ENCODE measurements at regions not wholly inside any gene's neighbourhood (a gene's known extent, or its start where the extent isn't known, plus 50 kb on each side); places are given as distances from the start of the nearest gene placed in this dataset.
"Not testable (repeated sequence)": the region's sequence is repeated elsewhere in the genome, so short reads cannot be mapped to it uniquely, and the experiment has no call there.

DNA sequence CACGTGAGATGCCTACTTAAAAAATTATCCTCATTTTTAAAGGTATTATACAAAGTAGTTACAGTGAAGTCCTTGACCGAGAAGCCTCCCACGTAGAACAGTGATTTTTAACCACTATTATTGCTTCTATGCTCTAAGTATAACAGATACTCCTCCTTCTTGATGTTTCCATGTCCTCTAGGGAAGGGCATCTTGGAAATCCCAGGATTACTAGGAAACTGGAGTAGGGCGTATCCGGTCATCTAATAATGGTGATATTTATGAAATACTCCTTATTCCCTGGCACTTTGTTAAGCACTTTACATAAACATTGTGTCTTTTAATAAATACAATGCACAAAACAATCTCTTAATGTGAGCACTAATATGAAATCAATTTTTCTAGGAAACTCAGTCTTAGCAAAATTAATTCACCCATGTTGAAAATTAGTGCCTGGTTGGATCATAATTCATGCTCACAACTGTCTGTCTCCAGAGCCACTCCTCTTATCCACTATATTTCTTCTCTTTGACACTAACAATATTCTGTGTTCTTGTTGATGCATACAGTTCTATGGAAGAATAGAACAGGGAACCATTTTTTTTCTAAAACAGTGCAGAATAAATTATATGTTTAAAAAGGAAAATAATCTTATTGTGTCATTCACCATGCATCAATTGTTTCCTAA lies 128.6 kb upstream of the SEMA3E start:
- no peak for ATAC-seq
- intact Hi-C loops (cut with DNase I, micrococcal nuclease): no loop called here
- DNase-seq: no peak

DNA sequence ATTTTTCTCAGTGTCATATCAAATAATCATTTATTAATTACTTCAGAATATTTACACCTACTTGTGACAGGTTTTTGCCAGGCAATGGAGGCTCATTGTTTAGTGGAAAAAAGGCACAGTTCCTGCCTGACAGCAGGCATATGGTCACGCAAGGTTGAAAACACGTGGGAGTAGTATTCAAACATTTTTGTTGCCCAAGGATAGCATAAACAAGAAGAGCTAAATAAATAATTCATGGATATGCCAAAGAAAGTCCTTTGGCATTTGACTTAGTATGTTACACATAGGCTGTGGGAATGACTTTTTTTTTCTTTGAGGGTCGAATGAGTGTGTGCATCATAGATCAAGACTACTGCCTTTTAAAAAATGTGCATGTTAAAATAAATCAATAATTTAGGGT lies 120.5 kb upstream of the SEMA3E start:
- DNase-seq (no peak), ATAC-seq (no peak)
- intact Hi-C loops (cut with DNase I, micrococcal nuclease): no loop called here

DNA sequence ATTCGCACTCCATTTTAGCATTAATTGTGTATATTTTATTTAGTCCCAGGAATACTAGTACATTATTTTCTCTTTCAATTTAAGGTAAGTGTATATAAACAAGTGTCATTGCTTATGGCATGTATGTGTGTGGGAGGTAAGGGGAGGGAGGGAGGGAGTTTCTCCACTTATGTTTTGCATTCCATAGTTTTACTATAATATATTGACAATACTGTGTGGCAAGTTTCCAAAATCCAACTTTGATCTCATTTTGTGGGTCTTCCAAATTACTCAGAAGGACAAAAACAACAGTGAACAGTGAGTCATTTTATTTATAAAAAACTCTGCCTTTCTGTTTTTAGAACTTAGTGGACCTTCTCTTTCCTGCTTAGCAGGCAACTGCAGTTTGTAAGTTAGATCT lies 102.3 kb upstream of the SEMA3E start:
- intact Hi-C loops (cut with DNase I, micrococcal nuclease): no loop called here
- DNase-seq: no peak
- ATAC-seq: no peak

DNA sequence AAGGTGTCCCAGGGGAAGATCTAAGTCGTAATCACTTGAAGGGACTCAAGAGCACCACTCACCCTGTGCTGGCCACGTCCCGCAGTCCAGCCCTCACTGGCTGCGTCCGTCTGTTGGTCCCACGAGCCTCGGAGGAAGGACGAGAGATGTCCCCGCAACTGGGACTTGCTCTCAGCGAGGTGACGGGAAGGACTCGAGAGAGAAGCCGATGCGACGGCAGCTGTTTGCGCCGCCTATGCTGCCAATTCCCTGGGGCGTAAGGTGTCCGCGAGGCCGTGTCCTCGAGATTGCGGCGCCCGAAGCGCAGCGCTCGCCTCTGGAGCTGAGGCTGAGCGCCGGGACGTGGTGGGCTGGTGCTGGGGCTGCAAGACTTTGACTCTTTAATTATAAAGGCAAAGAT lies 100.6 kb upstream of the SEMA3E start:
- DNase-seq: no peak
- intact Hi-C loops (cut with DNase I, micrococcal nuclease): no loop called here
- no peak for ATAC-seq

DNA sequence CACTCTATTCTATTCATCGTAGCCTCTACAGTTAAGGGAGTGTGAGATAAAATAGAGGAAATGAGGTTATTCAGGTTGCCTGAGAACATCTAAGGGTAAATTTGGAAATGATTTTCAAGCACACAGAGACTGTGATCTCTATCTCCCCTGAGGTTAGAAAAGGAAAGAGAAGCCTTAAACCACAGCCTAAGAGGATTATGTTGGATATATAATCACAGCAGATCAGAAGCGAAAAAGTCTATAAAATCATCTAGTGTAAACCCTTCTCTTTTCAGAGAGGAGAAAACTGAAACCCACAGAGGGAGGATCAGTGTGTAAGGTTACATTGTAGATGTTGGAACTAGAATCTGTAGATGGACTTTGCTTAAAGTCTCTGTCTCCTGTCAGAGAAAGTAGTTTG lies 90.6 kb upstream of the SEMA3E start:
- ATAC-seq: no peak
- intact Hi-C loops (cut with DNase I, micrococcal nuclease): no loop called here

DNA sequence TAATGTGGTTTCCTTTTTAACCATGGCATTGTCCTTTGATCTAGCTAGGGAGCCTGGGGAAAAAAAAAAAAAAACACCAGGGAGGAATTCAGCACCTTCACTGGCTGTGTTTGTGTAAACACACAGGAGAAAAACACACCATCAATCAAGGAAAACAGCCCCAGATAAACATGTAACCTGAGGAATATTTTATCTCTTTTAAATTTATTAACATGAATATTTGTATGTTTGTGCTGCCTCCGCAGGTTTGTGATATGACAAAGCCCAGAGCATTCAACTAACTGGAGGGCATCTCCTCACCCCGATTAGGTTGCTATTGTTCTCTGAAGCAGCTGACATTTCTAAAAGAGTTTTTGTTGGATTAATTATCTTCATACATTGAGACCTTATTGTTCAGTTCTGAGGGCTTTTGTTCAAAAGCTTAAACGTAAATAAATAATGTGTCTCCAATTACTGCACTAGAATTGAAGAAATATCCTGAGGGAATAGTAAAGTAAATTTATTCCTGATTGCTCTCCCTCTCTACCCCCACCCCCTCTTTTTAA lies 89.4 kb upstream of the SEMA3E start:
- DNase-seq (no peak), ATAC-seq (no peak)
- intact Hi-C loops (cut with DNase I, micrococcal nuclease): no loop called here

More for the DNA sequence above, 90.6 kb upstream of the SEMA3E start:
- DNase-seq: no peak

DNA sequence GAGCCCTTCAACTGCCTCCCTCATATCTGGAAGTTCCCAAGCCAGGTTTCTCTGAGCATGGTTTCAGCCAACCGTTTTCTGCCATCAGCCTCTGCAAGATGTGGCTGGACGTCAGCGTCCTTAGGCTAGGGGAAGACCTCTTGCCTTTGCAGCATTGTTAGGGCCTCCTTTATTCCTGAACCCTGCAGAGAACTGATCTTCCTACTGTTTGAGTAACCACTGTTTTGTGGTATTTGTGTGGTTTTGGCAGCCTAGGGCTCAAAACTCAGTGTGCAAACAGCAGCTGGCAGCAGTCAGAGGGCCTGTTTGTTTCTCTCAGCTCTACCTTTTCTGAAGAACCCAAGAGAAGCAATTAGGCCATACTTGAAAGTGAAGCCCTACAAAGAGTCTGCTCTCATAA lies 83.4 kb upstream of the SEMA3E start:
- intact Hi-C loops (cut with DNase I, micrococcal nuclease): no loop called here
- ATAC-seq (no peak), DNase-seq (no peak)

DNA sequence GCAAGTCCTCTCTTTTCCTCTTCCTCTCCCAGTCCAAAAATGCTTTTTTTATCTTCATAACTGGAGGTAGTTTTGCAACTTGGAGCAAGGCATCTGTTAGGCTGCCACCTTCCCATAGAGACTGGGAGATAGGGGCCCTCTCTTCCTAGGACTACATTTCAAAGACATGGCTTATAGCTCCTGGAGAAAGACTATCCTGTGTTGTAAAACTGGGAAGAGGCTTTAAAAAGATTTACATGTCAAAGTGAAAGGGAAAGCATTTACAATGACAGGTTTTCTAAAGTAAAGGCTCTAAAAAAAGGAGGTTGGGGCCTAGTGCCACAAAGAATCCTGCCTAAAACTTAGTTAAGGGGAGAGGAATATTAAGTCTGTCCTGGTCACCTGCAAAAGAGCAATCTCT lies 82.2 kb upstream of the SEMA3E start:
- DNase-seq: no peak
- no peak for ATAC-seq
- intact Hi-C loops (cut with DNase I, micrococcal nuclease): no loop called here

DNA sequence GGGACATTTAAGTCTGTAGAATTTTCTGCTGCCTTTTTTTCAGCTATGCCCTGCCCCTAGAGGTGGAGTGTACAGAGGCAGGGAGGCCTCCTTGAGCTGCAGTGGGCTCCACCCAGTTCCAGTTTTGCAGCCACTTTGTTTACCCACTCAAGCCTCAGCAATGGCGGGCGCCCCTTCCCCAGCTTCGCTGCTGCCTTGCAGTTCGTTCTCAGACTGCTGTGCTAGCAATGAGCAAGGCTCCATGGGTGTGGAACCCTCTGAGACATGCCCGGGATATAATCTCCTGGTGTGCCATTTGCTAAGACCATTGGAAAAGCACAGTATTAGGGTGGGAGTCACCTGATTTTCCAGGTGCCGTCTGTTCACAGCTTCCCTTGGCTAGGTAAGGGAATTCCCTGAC lies 68.0 kb upstream of the SEMA3E start:
- ATAC-seq; DNase-seq; intact Hi-C loops (cut with DNase I, micrococcal nuclease): not testable (repeated sequence)

DNA sequence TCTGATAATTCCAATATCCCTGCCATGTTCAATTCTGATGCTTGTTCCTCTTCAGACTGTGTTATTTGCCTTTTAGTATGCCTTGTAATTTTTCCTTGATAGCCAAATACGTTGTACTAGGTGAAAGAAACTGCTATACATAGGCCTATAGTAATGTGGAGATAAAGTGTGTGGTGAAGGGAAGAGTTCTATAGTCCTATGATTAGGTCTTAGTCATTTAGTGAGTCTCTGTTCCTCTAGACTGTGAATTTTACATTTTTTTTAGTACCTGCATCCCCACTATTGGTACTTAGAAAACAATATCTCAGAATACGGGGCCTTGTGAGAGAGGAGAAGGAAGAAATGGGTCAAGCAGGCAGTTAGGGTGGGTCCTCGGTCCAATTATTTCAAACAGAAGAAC lies 59.6 kb upstream of the SEMA3E start:
- ATAC-seq: no peak
- intact Hi-C loops (cut with DNase I, micrococcal nuclease): no loop called here
- DNase-seq: no peak

DNA sequence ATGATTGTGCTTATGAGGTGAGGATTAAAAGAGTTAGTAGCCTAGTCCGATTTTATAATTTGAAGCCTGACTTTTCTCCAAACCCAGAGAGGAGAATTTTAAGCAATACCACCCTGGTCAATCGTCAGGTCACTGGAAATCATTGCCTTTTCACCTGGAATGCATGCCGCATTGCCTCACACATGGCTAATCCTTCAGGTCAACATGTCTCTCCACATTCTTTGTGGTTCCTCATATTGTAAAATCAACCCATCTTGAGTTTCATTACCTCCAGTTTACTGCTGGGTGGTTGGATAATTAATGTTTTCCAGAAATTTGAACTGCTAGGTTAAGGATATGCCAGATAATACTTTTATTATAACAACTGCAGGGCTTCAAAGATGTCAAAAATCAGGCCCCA lies 55.6 kb upstream of the SEMA3E start:
- ATAC-seq (no peak), DNase-seq (no peak)
- intact Hi-C loops (cut with DNase I, micrococcal nuclease): no loop called here

DNA sequence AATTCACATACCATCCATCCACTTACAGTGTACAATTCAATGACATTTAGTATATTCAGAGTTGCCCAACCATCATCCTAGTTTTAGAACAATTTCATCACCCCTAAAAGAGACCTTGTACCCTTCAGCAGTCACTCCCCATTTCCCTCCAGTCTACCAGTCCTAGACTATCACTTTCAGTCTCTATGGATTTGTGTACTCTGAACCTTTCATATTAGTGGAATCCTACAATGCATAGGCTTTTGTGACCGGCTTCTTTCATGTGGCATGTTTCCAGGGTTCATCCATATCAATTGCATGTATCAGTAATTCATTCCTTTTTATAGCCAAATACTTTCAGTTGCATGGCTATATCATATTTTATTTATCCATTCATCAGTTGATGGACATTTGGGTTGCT lies 53.5 kb upstream of the SEMA3E start:
- DNase-seq (no peak), ATAC-seq (no peak)

DNA sequence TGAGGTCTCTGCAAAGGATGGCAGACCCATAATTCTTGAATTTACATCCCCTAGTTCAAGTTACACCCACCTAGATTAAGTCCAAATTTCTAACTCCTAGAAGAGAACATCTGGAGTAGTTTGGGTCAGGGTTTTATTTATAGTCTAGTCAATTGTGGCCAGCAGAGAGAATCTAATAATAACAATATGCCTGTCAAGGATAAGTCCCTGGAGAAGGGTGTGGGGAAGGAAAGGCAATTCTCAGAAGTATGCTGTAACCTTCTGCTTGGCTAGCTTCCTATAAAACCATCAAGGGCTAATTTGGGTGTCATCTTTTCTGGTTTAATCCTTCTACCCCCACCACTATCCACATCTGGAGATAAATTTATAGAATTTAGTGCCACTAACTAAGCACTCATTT lies 52.8 kb upstream of the SEMA3E start:
- intact Hi-C loops (cut with DNase I, micrococcal nuclease): no loop called here

More for the DNA sequence above, 53.5 kb upstream of the SEMA3E start:
- intact Hi-C loops (cut with DNase I, micrococcal nuclease): no loop called here

More for the DNA sequence above, 52.8 kb upstream of the SEMA3E start:
- DNase-seq: no peak
- ATAC-seq: no peak

Measured in left colon (tissue), 2 donors.